ENCODE measurements at regions not wholly inside any gene's neighbourhood (a gene's known extent, or its start where the extent isn't known, plus 50 kb on each side); places are given as distances from the start of the nearest gene placed in this dataset.
A peak's percentile ranks its signal among the peaks of the same experiment; 100 is the strongest.

GRCh38 chr1:65527190-65527589 lies 106.7 kb downstream of the LEPR start:
- no peak overlapping the region for H4K91ac ChIP-seq (ENCODE audit: low read depth, low read length)
- no peak overlapping the region for H2BK5ac ChIP-seq (ENCODE audit: low read depth, low read length, poor library complexity)
- no peak overlapping the region for H2AK5ac ChIP-seq (ENCODE audit: low read length)

GRCh38 chr1:65527707-65528503 lies 107.4 kb downstream of the LEPR start:
- DNase-seq = peak; percentile 67 to 93
- no CpG with 5 or more reads among the region's 5 CpGs for WGBS (ENCODE audit: extremely low coverage, insufficient coverage, insufficient read length)

More at GRCh38 chr1:65527190-65527589, 106.7 kb downstream of the LEPR start:
- Histone ChIP-seq H3K23ac (ENCODE audit: low read length) (no peak overlapping the region), H4K8ac (ENCODE audit: low read depth, low read length) (no peak overlapping the region), H2AFZ (ENCODE audit: insufficient read depth, low read length, poor library complexity) (no peak overlapping the region), H3K36me3 (ENCODE audit: control insufficient read depth in 1 of 2, insufficient read depth in 2 of 2, low read length in 2 of 2) (no peaks in the 10 kb centered on the region), H3K4me2 (ENCODE audit: low read length) (no peak overlapping the region), H3K4me1 (ENCODE audit: control insufficient read depth in 1 of 2, insufficient read depth in 2 of 2, low read length in 2 of 2) (peaks cover 3 to 7% of the 10 kb centered on the region in 2 experiments), H3K4ac (ENCODE audit: low read depth, low read length) (no peak overlapping the region), H3K27ac (ENCODE audit: low read depth, low read length) (no peak overlapping the region), H3K79me2 (ENCODE audit: control insufficient read depth, insufficient read depth, low read length, poor library complexity) (no peaks in the 10 kb centered on the region), H2BK12ac (ENCODE audit: low read length) (no peak overlapping the region), H3K4me3 (ENCODE audit: low read depth, low read length) (no peak overlapping the region), H4K12ac (ENCODE audit: low read depth, low read length) (no peak overlapping the region), H3K79me1 (ENCODE audit: low read length) (no peaks in the 10 kb centered on the region), H3K18ac (ENCODE audit: low read length) (no peak overlapping the region), H3K9me3 (ENCODE audit: insufficient read depth, low read depth, low read length) (no peaks in the 10 kb centered on the region), H3K14ac (ENCODE audit: low read length) (no peak overlapping the region), H2BK120ac (ENCODE audit: insufficient read depth, low read length, poor library complexity) (no peak overlapping the region), H3K9ac (ENCODE audit: low read length) (no peak overlapping the region), H3K27me3 (ENCODE audit: insufficient read depth, low read length) (peaks cover 20% of the 10 kb centered on the region)
- DNase-seq = peak in 1 of 2 donors; percentile 68
- WGBS (ENCODE audit: extremely low coverage, insufficient coverage, insufficient read length) = no CpG with 5 or more reads among the region's 3 CpGs

GRCh38 chr1:65531972-65532570 lies 111.6 kb downstream of the LEPR start:
- Histone ChIP-seq H2AK5ac (ENCODE audit: low read length) (no peak overlapping the region), H3K4me3 (ENCODE audit: low read depth, low read length) (no peak overlapping the region), H3K36me3 (ENCODE audit: control insufficient read depth in 1 of 2, insufficient read depth in 2 of 2, low read length in 2 of 2) (no peaks in the 10 kb centered on the region), H3K4ac (ENCODE audit: low read depth, low read length) (no peak overlapping the region), H3K27me3 (ENCODE audit: insufficient read depth, low read length) (no peaks in the 10 kb centered on the region), H3K79me2 (ENCODE audit: control insufficient read depth, insufficient read depth, low read length, poor library complexity) (no peaks in the 10 kb centered on the region), H3K27ac (ENCODE audit: low read depth, low read length) (no peak overlapping the region), H3K23ac (ENCODE audit: low read length) (no peak overlapping the region), H4K12ac (ENCODE audit: low read depth, low read length) (no peak overlapping the region), H3K4me1 (ENCODE audit: control insufficient read depth in 1 of 2, insufficient read depth in 2 of 2, low read length in 2 of 2) (peaks cover 0 to 2% of the 10 kb centered on the region in 2 experiments), H3K9ac (ENCODE audit: low read length) (no peak overlapping the region), H2BK12ac (ENCODE audit: low read length) (no peak overlapping the region), H4K91ac (ENCODE audit: low read depth, low read length) (no peak overlapping the region), H3K18ac (ENCODE audit: low read length) (no peak overlapping the region), H3K9me3 (ENCODE audit: insufficient read depth, low read depth, low read length) (no peaks in the 10 kb centered on the region), H2BK120ac (ENCODE audit: insufficient read depth, low read length, poor library complexity) (no peak overlapping the region), H3K4me2 (ENCODE audit: low read length) (no peak overlapping the region), H4K8ac (ENCODE audit: low read depth, low read length) (no peak overlapping the region), H3K79me1 (ENCODE audit: low read length) (no peaks in the 10 kb centered on the region), H3K14ac (ENCODE audit: low read length) (no peak overlapping the region), H2BK5ac (ENCODE audit: low read depth, low read length, poor library complexity) (no peak overlapping the region), H2AFZ (ENCODE audit: insufficient read depth, low read length, poor library complexity) (no peak overlapping the region)
- no CpG with 5 or more reads among the region's 4 CpGs for WGBS (ENCODE audit: extremely low coverage, insufficient coverage, insufficient read length)
- no peak for DNase-seq

More at GRCh38 chr1:65527707-65528503, 107.4 kb downstream of the LEPR start:
- H3K9ac ChIP-seq (ENCODE audit: low read length) = no peak overlapping the region
- no peak overlapping the region for H3K18ac ChIP-seq (ENCODE audit: low read length)
- no peak overlapping the region for H2BK12ac ChIP-seq (ENCODE audit: low read length)
- H4K91ac ChIP-seq (ENCODE audit: low read depth, low read length) = no peak overlapping the region
- no peaks in the 10 kb centered on the region for H3K9me3 ChIP-seq (ENCODE audit: insufficient read depth, low read depth, low read length)
- H3K27ac ChIP-seq (ENCODE audit: low read depth, low read length) = no peak overlapping the region
- H3K4me3 ChIP-seq (ENCODE audit: low read depth, low read length) = no peak overlapping the region
- no peaks in the 10 kb centered on the region for H3K79me2 ChIP-seq (ENCODE audit: control insufficient read depth, insufficient read depth, low read length, poor library complexity)
- H2AK5ac ChIP-seq (ENCODE audit: low read length) = no peak overlapping the region
- no peak overlapping the region for H2AFZ ChIP-seq (ENCODE audit: insufficient read depth, low read length, poor library complexity)
- no peak overlapping the region for H2BK120ac ChIP-seq (ENCODE audit: insufficient read depth, low read length, poor library complexity)
- no peak overlapping the region for H2BK5ac ChIP-seq (ENCODE audit: low read depth, low read length, poor library complexity)
- no peak overlapping the region for H3K4me2 ChIP-seq (ENCODE audit: low read length)
- H3K36me3 ChIP-seq (ENCODE audit: control insufficient read depth in 1 of 2, insufficient read depth in 2 of 2, low read length in 2 of 2) = no peaks in the 10 kb centered on the region
- H3K27me3 ChIP-seq (ENCODE audit: insufficient read depth, low read length) = peaks cover 20% of the 10 kb centered on the region
- H3K4ac ChIP-seq (ENCODE audit: low read depth, low read length) = no peak overlapping the region
- H3K4me1 ChIP-seq (ENCODE audit: control insufficient read depth in 1 of 2, insufficient read depth in 2 of 2, low read length in 2 of 2) = peaks cover 3 to 7% of the 10 kb centered on the region in 2 experiments
- no peak overlapping the region for H3K14ac ChIP-seq (ENCODE audit: low read length)
- H4K8ac ChIP-seq (ENCODE audit: low read depth, low read length) = no peak overlapping the region
- H4K12ac ChIP-seq (ENCODE audit: low read depth, low read length) = no peak overlapping the region
- H3K23ac ChIP-seq (ENCODE audit: low read length) = no peak overlapping the region
- no peaks in the 10 kb centered on the region for H3K79me1 ChIP-seq (ENCODE audit: low read length)

- Histone ChIP-seq H2BK5ac (ENCODE audit: low read depth, low read length, poor library complexity) (no peak overlapping the region), H3K27ac (ENCODE audit: low read depth, low read length) (no peak overlapping the region), H3K36me3 (ENCODE audit: control insufficient read depth in 1 of 2, insufficient read depth in 2 of 2, low read length in 2 of 2) (no peaks in the 10 kb centered on the region), H3K4me2 (ENCODE audit: low read length) (no peak overlapping the region), H3K4me3 (ENCODE audit: low read depth, low read length) (no peak overlapping the region), H3K4ac (ENCODE audit: low read depth, low read length) (no peak overlapping the region), H3K18ac (ENCODE audit: low read length) (no peak overlapping the region), H2AK5ac (ENCODE audit: low read length) (no peak overlapping the region), H3K14ac (ENCODE audit: low read length) (no peak overlapping the region), H3K9me3 (ENCODE audit: insufficient read depth, low read depth, low read length) (no peaks in the 10 kb centered on the region), H4K12ac (ENCODE audit: low read depth, low read length) (no peak overlapping the region), H2BK120ac (ENCODE audit: insufficient read depth, low read length, poor library complexity) (no peak overlapping the region), H3K27me3 (ENCODE audit: insufficient read depth, low read length) (no peaks in the 10 kb centered on the region), H3K79me1 (ENCODE audit: low read length) (no peaks in the 10 kb centered on the region), H4K8ac (ENCODE audit: low read depth, low read length) (no peak overlapping the region), H4K91ac (ENCODE audit: low read depth, low read length) (no peak overlapping the region), H3K4me1 (ENCODE audit: control insufficient read depth in 1 of 2, insufficient read depth in 2 of 2, low read length in 2 of 2) (no peaks in the 10 kb centered on the region), H3K79me2 (ENCODE audit: control insufficient read depth, insufficient read depth, low read length, poor library complexity) (no peaks in the 10 kb centered on the region), H3K23ac (ENCODE audit: low read length) (no peak overlapping the region), H3K9ac (ENCODE audit: low read length) (no peak overlapping the region), H2AFZ (ENCODE audit: insufficient read depth, low read length, poor library complexity) (no peak overlapping the region), H2BK12ac (ENCODE audit: low read length) (no peak overlapping the region)
- WGBS (ENCODE audit: extremely low coverage, insufficient coverage, insufficient read length) = no CpG with 5 or more reads among the region's 2 CpGs
- no peak for DNase-seq
These were observed 115.5 kb downstream of the LEPR start for GRCh38 chr1:65535981-65536380.
